Stomach (tissue), 8 donors: ENCODE measurements at regions not wholly inside any gene's neighbourhood (a gene's known extent, or its start where the extent isn't known, plus 50 kb on each side); places are given as distances from the start of the nearest gene placed in this dataset.

ENCODE experiments used
- DNase-seq, 2 donors: peaks; one replicate each; pipeline versions ENCODE4 v3.0.0 to v3.0.0-alpha.2; 2013 to 2019
- H3K27ac ChIP-seq, 5 donors: fragments of 200-600 bp in 4 of 5; sonication (generic) in 4 of 5; one replicate each; pipeline ENCODE4 v1.5.1; 2013 to 2019; ENCODE audit warnings: mild to moderate bottlenecking in 1 of 5, moderate library complexity in 1 of 5
- H3K27me3 ChIP-seq, 3 donors: fragments of 200-600 bp; sonication (generic); one replicate each; pipeline ENCODE4 v1.5.1; 2017 to 2019; ENCODE audit warnings: mixed run types in 1 of 3
- H3K36me3 ChIP-seq, 4 donors: fragments of 200-600 bp; sonication (generic); 1 replicate in 3 of 4; 2 replicates in 1 of 4; pipeline ENCODE4 v1.5.1; 2016 to 2019
- H3K4me1 ChIP-seq, 4 donors: fragments of 200-600 bp; sonication (generic); one replicate each; pipeline ENCODE4 v1.5.1; 2016 to 2019
- H3K4me3 ChIP-seq, 4 donors: fragments of 200-600 bp; sonication (generic) in 3 of 4; one replicate each; pipeline ENCODE4 v1.5.1; 2016 to 2019; ENCODE audit warnings: mild to moderate bottlenecking in 1 of 4
- H3K9me3 ChIP-seq, 4 donors: fragments of 200-600 bp; sonication (generic); one replicate each; pipeline ENCODE4 v1.5.1; 2016 to 2019
- CTCF ChIP-seq, 7 experiments: fragments of 450-650 bp in 4 of 7; fragments of 200-600 bp in 3 of 7; sonication (generic) in 3 of 7; IDR thresholded peaks; one replicate each; pipeline ENCODE4 v1.5.1; 2016 to 2019; ENCODE audit warnings: antibody characterized with exemption in 7 of 7, control low read depth in 2 of 7, mild to moderate bottlenecking in 1 of 7
- EP300 ChIP-seq: sonication (generic); formaldehyde crosslinking; IDR thresholded peaks from one replicate; pipeline ENCODE4 v1.6.1; 2017; ENCODE audit warnings: antibody characterized with exemption
- POLR2A ChIP-seq, 4 donors: fragments of 450-650 bp; IDR thresholded peaks; one replicate each; pipeline ENCODE4 v1.6.1; 2016; ENCODE audit warnings: antibody characterized with exemption in 4 of 4, control low read depth in 2 of 4, mild to moderate bottlenecking in 1 of 4, moderate library complexity in 1 of 4
- POLR2AphosphoS5 ChIP-seq, 3 donors: sonication (generic); formaldehyde crosslinking; IDR thresholded peaks; one replicate each; pipeline ENCODE4 v1.6.1; 2016; ENCODE audit warnings: antibody characterized with exemption in 3 of 3
- WGBS, 5 donors: extraction: QIAGEN DNeasy Blood & Tissue Kit in 3 of 5; methylation state at CpG; one replicate each; pipeline versions ENCODE4 v1.1.5 to v1.1.7; 2013 to 2018; 5-methylcytosine and 5-hydroxymethylcytosine counted together
- intact Hi-C: fragments of 100-400 bp; cut with DNase I; formaldehyde crosslinking; loops from one replicate; pipeline ENCODE4 v1.15.1; 2023; ENCODE audit warnings: low total_unique reads
- donor health status: healthy with polysubstance abuse.
- donor health status: Bipolar disorder and iron deficiency.
- donor health status: healthy.

GRCh38 chr20:41784209-41784958, 166.2 kb upstream of the CHD6 start:
- H3K4me3 ChIP-seq, result no peak overlapping the region
- H3K27me3 ChIP-seq, result peaks cover 0 to 12% (median 0%) of the 10 kb centered on the region in 3 donors
- no peaks in the 10 kb centered on the region for H3K4me1 ChIP-seq
- no peaks in the 10 kb centered on the region for H3K36me3 ChIP-seq
- no peaks in the 10 kb centered on the region for H3K9me3 ChIP-seq
- no peak overlapping the region for H3K27ac ChIP-seq
- TF ChIP-seq POLR2A (IDR thresholded peaks at IDR 0.05), result no peak
- TF ChIP-seq POLR2AphosphoS5 (IDR thresholded peaks at IDR 0.05), result no peak
- TF ChIP-seq CTCF (IDR thresholded peaks at IDR 0.05), result no peak
- TF ChIP-seq EP300, result no peak
- 60 to 67% (median 63%) methylated on average over 5 of the region's 5 CpGs for WGBS, 5 donors
- DNase-seq, result peak in 1 of 2 donors; percentile 7
- intact Hi-C loops, result no loop called here

- intact Hi-C loops, result no loop called here
- Histone ChIP-seq H3K4me1 (no peaks in the 10 kb centered on the region), H3K36me3 (no peaks in the 10 kb centered on the region), H3K27me3 (peaks cover 0 to 15% (median 0%) of the 10 kb centered on the region in 3 donors), H3K4me3 (no peak overlapping the region), H3K27ac (no peak overlapping the region), H3K9me3 (no peaks in the 10 kb centered on the region)
- peak in 1 of 2 donors; percentile 9 for DNase-seq
- 67 to 78% (median 70%) methylated on average over 7 of the region's 7 CpGs for WGBS, 5 donors
- TF ChIP-seq POLR2AphosphoS5 (IDR thresholded peaks at IDR 0.05), result no peak
- TF ChIP-seq CTCF (IDR thresholded peaks at IDR 0.05), result no peak
- no peak for TF ChIP-seq POLR2A (IDR thresholded peaks at IDR 0.05)
- no peak for TF ChIP-seq EP300
Measured at GRCh38 chr20:41783423-41784208, 165.4 kb upstream of the CHD6 start.

GRCh38 chr20:41782730-41783406, 164.7 kb upstream of the CHD6 start:
- TF ChIP-seq EP300, result no peak
- intact Hi-C loops, result no loop called here
- 62 to 79% (median 73%) methylated on average over 3 of the region's 3 CpGs for WGBS, 5 donors
- no peaks in the 10 kb centered on the region for H3K9me3 ChIP-seq
- H3K4me3 ChIP-seq, result no peak overlapping the region
- peaks cover 0 to 20% (median 0%) of the 10 kb centered on the region in 3 donors for H3K27me3 ChIP-seq
- H3K27ac ChIP-seq, result no peak overlapping the region
- no peaks in the 10 kb centered on the region for H3K4me1 ChIP-seq
- no peak for DNase-seq
- no peaks in the 10 kb centered on the region for H3K36me3 ChIP-seq

GRCh38 chr20:41782255-41782654, 164.1 kb upstream of the CHD6 start:
- WGBS, 5 donors, result 47 to 83% (median 64%) methylated on average over 3 of the region's 3 CpGs
- intact Hi-C loops, result no loop called here
- H3K27ac ChIP-seq, result no peak overlapping the region
- no peak overlapping the region for H3K4me3 ChIP-seq
- H3K27me3 ChIP-seq, result peaks cover 0 to 20% (median 0%) of the 10 kb centered on the region in 3 donors
- no peaks in the 10 kb centered on the region for H3K4me1 ChIP-seq
- no peaks in the 10 kb centered on the region for H3K9me3 ChIP-seq
- H3K36me3 ChIP-seq, result no peaks in the 10 kb centered on the region
- TF ChIP-seq CTCF (IDR thresholded peaks at IDR 0.05) (no peak), POLR2A (IDR thresholded peaks at IDR 0.05) (no peak), EP300 (no peak), POLR2AphosphoS5 (IDR thresholded peaks at IDR 0.05) (no peak)
- no peak for DNase-seq
